Right renal cortex interstitium (tissue), 3 donors: ENCODE measurements at regions not wholly inside any gene's neighbourhood (a gene's known extent, or its start where the extent isn't known, plus 50 kb on each side); places are given as distances from the start of the nearest gene placed in this dataset.

Source experiments
- DNase-seq, 3 donors: peaks; one replicate each; pipeline ENCODE4 v3.0.0-alpha.2; 2013; ENCODE audit warnings: low read depth in 3 of 3, low spot score in 2 of 3

GRCh38 chr6:12419631-12420272 is 129.6 kb downstream of the EDN1 start:
- no peak for DNase-seq

- no peak for DNase-seq
Measured at GRCh38 chr6:12420626-12421025, 130.5 kb downstream of the EDN1 start.

GRCh38 chr6:12421596-12421995 is 131.4 kb downstream of the EDN1 start:
- DNase-seq, result no peak

- DNase-seq, result no peak
Measured at GRCh38 chr6:12422848-12423247, 132.7 kb downstream of the EDN1 start.

GRCh38 chr6:12423832-12424231 is 133.7 kb downstream of the EDN1 start:
- no peak for DNase-seq

- no peak for DNase-seq
Measured at GRCh38 chr6:12426121-12426520, 136.0 kb downstream of the EDN1 start.

- no peak for DNase-seq
Measured at GRCh38 chr6:12431023-12431422, 140.9 kb downstream of the EDN1 start.

GRCh38 chr6:12436224-12436623 is 146.1 kb downstream of the EDN1 start:
- DNase-seq, result no peak

- DNase-seq, result no peak
Measured at GRCh38 chr6:12436683-12437082, 146.5 kb downstream of the EDN1 start.

- no peak for DNase-seq
Measured at GRCh38 chr6:12439296-12439695, 149.1 kb downstream of the EDN1 start.

GRCh38 chr6:12440981-12441380 is 150.8 kb downstream of the EDN1 start:
- peak in 2 of 3 donors; percentile 9 to 18 for DNase-seq

GRCh38 chr6:12442455-12442854 is 152.3 kb downstream of the EDN1 start:
- DNase-seq, result no peak

- DNase-seq, result no peak
Measured at GRCh38 chr6:12446394-12446793, 156.2 kb downstream of the EDN1 start.

GRCh38 chr6:12449447-12449846 is 159.3 kb downstream of the EDN1 start:
- DNase-seq, result no peak

- no peak for DNase-seq
Measured at GRCh38 chr6:12450467-12450866, 160.3 kb downstream of the EDN1 start.

GRCh38 chr6:12456343-12456742 is 166.2 kb downstream of the EDN1 start:
- DNase-seq, result no peak

- no peak for DNase-seq
Measured at GRCh38 chr6:12457094-12457493, 166.9 kb downstream of the EDN1 start.

- no peak for DNase-seq
Measured at GRCh38 chr6:12458558-12458957, 168.4 kb downstream of the EDN1 start.

- DNase-seq, result no peak
Measured at GRCh38 chr6:12459945-12460661, 169.9 kb downstream of the EDN1 start.

- no peak for DNase-seq
Measured at GRCh38 chr6:12467706-12468670, 177.8 kb downstream of the EDN1 start.

GRCh38 chr6:12472601-12473038 is 182.5 kb downstream of the EDN1 start:
- no peak for DNase-seq
